CD4-positive, alpha-beta T cell treated with Interleukin-21 for 1 hour (primary cell): ENCODE measurements at regions not wholly inside any gene's neighbourhood (a gene's known extent, or its start where the extent isn't known, plus 50 kb on each side); places are given as distances from the start of the nearest gene placed in this dataset.

Experiments used
- DNase-seq: peaks from one replicate; pipeline ENCODE4 v3.0.0-alpha.2; 2020

- DNase-seq = peak; percentile 8
These were observed 50.7 kb upstream of the PAIP2B start for GRCh38 chr2:71277536-71278103.

GRCh38 chr2:71277147-71277475 is 50.2 kb upstream of the PAIP2B start:
- no peak for DNase-seq

GRCh38 chr2:71276311-71277146 is 49.6 kb upstream of the PAIP2B start:
- DNase-seq = peak; percentile 82
